GM18858 (cell line): ENCODE measurements at regions not wholly inside any gene's neighbourhood (a gene's known extent, or its start where the extent isn't known, plus 50 kb on each side); places are given as distances from the start of the nearest gene placed in this dataset.
"Not testable (repeated sequence)": the region's sequence is repeated elsewhere in the genome, so short reads cannot be mapped to it uniquely, and the experiment has no call there.

ENCODE experiments used
- ATAC-seq: cut with Tn5 transposase; IDR thresholded peaks from one replicate; pipeline ENCODE4 v1.9.1; 2021; ENCODE audit not compliant: unreplicated experiment

- no peak for ATAC-seq
These were observed 72.5 kb upstream of the NEDD9 start for GRCh38 chr6:11304946-11305345.

GRCh38 chr6:11299876-11300428, 67.5 kb upstream of the NEDD9 start:
- not testable (repeated sequence) for ATAC-seq

GRCh38 chr6:11299421-11299784, 66.9 kb upstream of the NEDD9 start:
- ATAC-seq = not testable (repeated sequence)

GRCh38 chr6:11298651-11299420, 66.4 kb upstream of the NEDD9 start:
- ATAC-seq = no peak

DNA sequence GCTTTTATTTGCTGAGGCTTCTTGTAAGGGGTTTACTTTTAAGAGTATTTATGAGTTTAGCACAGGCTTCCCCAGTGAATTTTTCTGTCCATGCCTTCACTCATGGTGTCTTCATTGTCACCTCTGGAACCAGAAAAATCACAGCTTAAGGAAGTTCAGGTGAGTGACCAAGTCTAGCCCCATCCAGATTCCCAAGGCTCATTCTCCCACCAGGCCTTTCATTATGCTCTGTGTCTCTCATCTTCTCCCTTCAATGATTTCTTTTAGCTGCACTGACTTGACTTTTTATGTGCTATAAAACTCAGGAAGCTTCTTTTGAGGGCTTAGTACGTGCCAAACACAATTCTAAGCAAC, 64.9 kb upstream of the NEDD9 start:
- no peak for ATAC-seq

DNA sequence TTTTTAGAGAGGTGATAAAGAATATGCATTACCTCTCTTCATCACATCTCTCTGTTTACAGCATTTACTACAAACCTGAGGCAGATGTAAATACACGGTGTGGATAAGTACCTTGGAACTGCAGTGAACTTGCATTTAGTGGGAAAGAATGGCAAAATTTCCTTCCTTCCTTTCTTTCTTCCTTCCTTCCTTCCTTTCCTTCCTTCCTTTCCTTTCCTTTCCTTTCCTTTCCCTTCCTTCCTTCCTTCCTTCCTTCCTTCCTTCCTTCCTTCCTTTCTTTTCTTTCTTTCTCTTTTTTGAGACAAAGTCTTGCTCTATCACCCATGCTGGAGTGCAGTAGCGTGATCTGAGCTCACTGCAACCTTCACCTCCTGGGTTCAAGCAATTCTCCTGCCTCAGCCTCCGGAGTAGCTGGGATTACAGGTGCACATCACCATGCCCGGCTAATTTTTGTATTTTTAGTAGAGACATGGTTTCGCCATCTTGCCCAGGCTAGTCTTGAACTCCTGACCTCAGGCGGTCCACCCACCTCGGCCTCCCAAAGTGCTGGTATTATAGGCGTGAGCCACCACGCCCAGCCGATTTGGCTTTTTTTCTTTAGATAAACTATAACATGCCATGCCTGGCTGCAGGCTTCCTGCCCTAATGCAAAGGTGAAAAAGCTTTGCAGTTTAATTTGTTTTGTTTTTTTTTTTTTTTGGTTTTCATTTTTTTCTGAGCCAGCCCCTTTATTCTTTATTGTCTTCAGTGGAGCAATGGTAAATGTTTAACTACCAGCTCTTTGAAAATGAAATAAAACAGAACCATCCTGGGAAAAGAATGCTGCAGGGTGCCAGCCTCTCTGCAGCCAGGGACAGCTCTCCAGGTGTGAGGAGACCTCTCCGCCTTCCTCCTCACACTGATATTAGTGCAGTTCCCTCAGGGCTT, 64.2 kb upstream of the NEDD9 start:
- no peak for ATAC-seq

DNA sequence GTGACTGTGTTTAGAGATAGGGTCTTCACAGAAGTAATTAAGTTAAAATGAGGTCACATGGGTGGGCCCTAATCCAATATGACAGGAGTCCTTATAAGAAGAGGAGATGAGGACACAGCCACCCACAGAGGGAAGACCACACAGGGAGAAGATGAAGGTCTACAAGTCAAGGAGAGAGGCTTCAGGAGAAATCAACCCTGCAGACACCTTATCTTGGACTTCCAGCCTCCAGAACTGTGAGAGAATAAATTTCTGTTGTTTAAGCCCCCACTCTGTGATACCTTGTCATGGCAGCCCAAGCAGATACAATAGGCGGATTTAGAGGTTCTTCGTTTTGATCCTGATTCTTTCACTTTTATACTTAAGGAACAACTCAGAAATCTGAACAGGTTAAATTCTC, 63.5 kb upstream of the NEDD9 start:
- no peak for ATAC-seq

DNA sequence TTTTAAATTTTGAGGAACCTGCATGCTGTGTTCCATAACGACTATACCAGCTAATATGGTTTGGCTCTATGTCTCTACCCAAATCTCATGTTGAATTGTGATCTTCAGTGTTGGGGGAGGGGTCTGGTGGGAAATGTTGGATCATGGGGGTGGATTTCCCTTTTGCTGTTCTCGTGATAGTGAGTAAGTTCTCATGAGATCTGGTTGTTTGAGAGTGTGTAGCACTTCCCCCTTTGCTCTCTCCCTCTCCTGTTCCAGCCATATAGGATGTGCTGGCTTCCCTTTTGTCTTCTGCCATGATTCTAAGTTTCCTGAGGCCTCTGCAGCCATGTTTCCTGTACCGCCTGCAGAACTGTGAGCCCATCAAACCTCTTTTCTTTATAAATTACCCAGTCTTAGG, 61.8 kb upstream of the NEDD9 start:
- ATAC-seq = no peak

- ATAC-seq = no peak
These were observed 60.2 kb upstream of the NEDD9 start for GRCh38 chr6:11292594-11293236.

DNA sequence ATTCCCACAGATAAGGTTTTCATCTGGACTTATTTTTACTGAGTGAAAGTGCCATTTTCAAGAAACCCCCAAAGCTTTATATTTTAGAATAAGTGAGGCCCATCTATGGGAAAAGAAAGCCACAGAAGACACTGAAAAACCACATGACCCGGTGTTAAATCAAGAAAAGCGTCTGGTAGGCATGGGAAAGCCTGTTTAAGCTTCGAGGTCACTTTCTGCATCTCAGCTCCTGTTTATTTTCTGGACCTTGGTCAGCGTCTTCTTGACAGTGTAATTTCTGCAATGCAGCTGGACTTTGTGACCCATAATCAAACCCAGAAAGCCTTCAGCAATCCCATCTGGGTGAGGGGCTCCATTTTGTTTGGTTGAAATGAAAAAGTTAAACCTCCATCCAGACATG, 59.6 kb upstream of the NEDD9 start:
- no peak for ATAC-seq

- ATAC-seq = peak; percentile 51
These were observed 59.1 kb upstream of the NEDD9 start for GRCh38 chr6:11291582-11291981.

DNA sequence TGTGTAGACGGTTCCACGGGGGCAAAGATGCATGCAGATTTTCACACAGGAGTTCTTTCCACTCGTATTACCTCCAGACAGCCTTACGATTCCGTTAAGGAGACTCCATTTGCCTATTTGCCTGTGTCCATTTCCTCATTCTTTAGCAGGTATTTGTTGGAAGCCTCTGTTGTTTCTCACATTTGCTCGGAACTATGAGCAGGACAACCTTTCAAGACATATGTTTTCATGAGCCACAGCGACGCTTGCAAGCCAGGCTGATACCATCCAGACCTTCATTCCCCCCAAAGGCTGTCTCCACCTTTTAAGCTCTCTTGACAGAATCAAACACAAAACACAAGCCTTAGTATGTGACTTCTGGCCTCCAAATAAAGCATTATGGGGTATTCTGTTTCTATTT, 57.6 kb upstream of the NEDD9 start:
- ATAC-seq = no peak

GRCh38 chr6:11288065-11288464, 55.6 kb upstream of the NEDD9 start:
- ATAC-seq = no peak

DNA sequence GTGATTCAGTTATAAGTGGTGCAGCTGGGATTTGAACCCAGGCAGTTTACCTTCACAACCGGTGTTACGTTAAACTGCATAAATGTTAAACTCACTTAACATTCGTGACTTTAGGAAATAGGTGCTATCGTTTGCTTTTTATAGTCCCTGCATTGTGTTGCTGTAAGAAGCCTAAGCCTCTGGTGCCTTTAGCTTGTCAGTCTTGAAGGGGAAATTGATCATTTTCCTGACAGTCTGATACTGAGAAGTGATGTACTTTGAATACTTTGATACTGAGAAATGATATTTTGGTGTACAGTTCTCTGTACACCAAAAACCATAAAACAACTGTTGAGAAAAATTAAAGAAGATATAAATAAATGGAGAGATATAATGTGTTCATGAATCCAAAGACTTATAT, 52.5 kb upstream of the NEDD9 start:
- ATAC-seq = no peak

- ATAC-seq = no peak
These were observed 51.2 kb upstream of the NEDD9 start for GRCh38 chr6:11283629-11284028.

DNA sequence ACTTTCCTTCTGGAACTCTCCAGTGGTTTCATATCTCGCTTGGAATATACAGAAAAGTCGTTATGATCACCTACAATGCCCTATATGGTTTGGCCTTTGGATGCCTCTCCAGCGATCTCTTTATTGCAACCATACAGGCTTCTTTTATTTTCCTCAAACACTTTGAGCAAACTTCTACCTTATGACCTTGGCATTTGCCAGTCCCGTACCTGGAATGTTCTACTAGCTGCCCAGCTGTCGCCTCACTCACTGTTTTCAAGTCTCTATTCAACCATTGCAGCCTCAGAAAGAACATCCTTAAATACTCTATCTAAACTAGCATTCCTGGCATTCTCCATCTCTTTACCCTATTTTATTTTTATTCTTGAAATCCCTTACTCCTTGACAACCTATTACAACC, 50.4 kb upstream of the NEDD9 start:
- no peak for ATAC-seq
